Heart right ventricle (tissue), 16 donors: ENCODE measurements at regions not wholly inside any gene's neighbourhood (a gene's known extent, or its start where the extent isn't known, plus 50 kb on each side); places are given as distances from the start of the nearest gene placed in this dataset.

Experiments
- ATAC-seq, 8 donors: fragments of 200-7000 bp; cut with Tn5 transposase; one replicate each; pipeline ENCODE4 v1.9.1; 2020; ENCODE audit warnings: mild to moderate bottlenecking in 8 of 8, moderate library complexity in 8 of 8, moderate number of reproducible peaks in 1 of 8
- DNase-seq, 2 donors: peaks; one replicate each; pipeline ENCODE4 v3.0.0-alpha.2; 2020
- H3K27ac ChIP-seq, 10 donors: fragments of 200-600 bp; sonication (generic) in 2 of 10; one replicate each; pipeline versions ENCODE4 v1.5.0 to v1.8.0; 2020 to 2022; ENCODE audit warnings: mild to moderate bottlenecking in 3 of 10
- H3K27me3 ChIP-seq, 7 donors: fragments of 200-600 bp; one replicate each; pipeline ENCODE4 v1.8.0; 2021 to 2022; ENCODE audit warnings: mild to moderate bottlenecking in 2 of 7
- H3K36me3 ChIP-seq, 9 donors: fragments of 200-600 bp; sonication (generic) in 1 of 9; one replicate each; pipeline versions ENCODE4 v1.5.0 to v1.8.0; 2020 to 2022; ENCODE audit warnings: mild to moderate bottlenecking in 2 of 9
- H3K4me1 ChIP-seq, 9 donors: fragments of 200-600 bp; sonication (generic) in 1 of 9; one replicate each; pipeline versions ENCODE4 v1.5.0 to v1.8.0; 2020 to 2022; ENCODE audit warnings: mild to moderate bottlenecking in 4 of 9
- H3K4me3 ChIP-seq, 10 donors: fragments of 200-600 bp; sonication (generic) in 2 of 10; one replicate each; pipeline versions ENCODE4 v1.5.0 to v1.8.0; 2020 to 2022; ENCODE audit warnings: mild to moderate bottlenecking in 7 of 10, moderate library complexity in 2 of 10
- H3K9me3 ChIP-seq, 11 donors: fragments of 200-600 bp in 10 of 11; sonication (generic) in 2 of 11; one replicate each; pipeline versions ENCODE4 v1.5.0 to v1.8.0; 2013 to 2022; ENCODE audit warnings: mild to moderate bottlenecking in 2 of 11, control low read depth in 1 of 11, moderate library complexity in 1 of 11
- CTCF ChIP-seq, 9 donors: fragments of 200-600 bp; sonication (generic) in 2 of 9; IDR thresholded peaks; one replicate each; pipeline versions ENCODE4 v1.5.0 to v1.8.0; 2021 to 2022; ENCODE audit warnings: antibody characterized with exemption in 9 of 9, mild to moderate bottlenecking in 5 of 9, moderate library complexity in 1 of 9
- WGBS, 2 donors: extraction: QIAGEN DNeasy Blood & Tissue Kit; methylation state at CpG; one replicate each; pipeline ENCODE4 v1.1.7; 2013; ENCODE audit warnings: inconsistent platforms in 1 of 2; 5-methylcytosine and 5-hydroxymethylcytosine counted together
- intact Hi-C, 10 donors: fragments of 100-400 bp; cut with DNase I; formaldehyde crosslinking; loops; one replicate each; pipeline versions ENCODE4 v1.11.1 to v1.14.2; 2022
- donor health status: Arrhythmogenic right ventricular cardiomyopathy.
- donor health status: ischemic (EF 13 %, LVEDD 7.1; RV severe dilation, severe dysfunction).
- donor health status: healthy with polysubstance abuse.
- donor health status: DM: no; HTN: yes; CAD: no.
- donor health status: DM: no; HTN: no; CAD: no.
- donor health status: ischemic (EF 25% LVEDD 6.9; RV normal size, moderate dysfunction).
- donor health status: ischemic (EF 25% LVEDD 5.7; RV mildly dilated, moderate dysfunction).
- donor health status: healthy.
- donor health status: DM: yes; HTN: yes; CAD: no.
- donor health status: Ischemic cardiomyopathy.
- donor health status: ischemic (EF 35%, LVEDD 5.7; RV mildly dilated, moderate dysfunction).
- donor health status: nonischemic (EF 11% LVEDD 7.7; RV severe dilation, severe dysfunction).
- donor health status: DM: yes; HTN: yes; CAD: no.
- donor health status: PGD.
- donor health status: ischemic (EF 29% LVEDD 5.4; RV normal size, mild dysfunction).
- donor health status: nonischemic (EF 23%, LVEDD 6.1; RV moderate dilation, normal function).

- WGBS, 2 donors: 64 to 80% methylated on average over 2 of the region's 2 CpGs
- intact Hi-C loops: no loop called here
Observed at GRCh38 chr1:95520390-95520789, 286.4 kb downstream of the RWDD3 start.

GRCh38 chr1:95532335-95532734 lies 298.3 kb downstream of the RWDD3 start:
- no peak for TF ChIP-seq CTCF (IDR thresholded peaks at IDR 0.05)
- Histone ChIP-seq H3K9me3 (no peaks in the 10 kb centered on the region), H3K36me3 (no peaks in the 10 kb centered on the region), H3K27ac (no peak overlapping the region), H3K4me3 (no peak overlapping the region), H3K27me3 (no peaks in the 10 kb centered on the region), H3K4me1 (no peaks in the 10 kb centered on the region)
- intact Hi-C loops: no loop called here
- ATAC-seq: no peak
- no peak for DNase-seq
- 49 to 50% methylated on average over 1 of the region's 1 CpG for WGBS, 2 donors

More at GRCh38 chr1:95520390-95520789, 286.4 kb downstream of the RWDD3 start:
- Histone ChIP-seq H3K4me3 (no peak overlapping the region), H3K4me1 (no peaks in the 10 kb centered on the region), H3K27ac (no peak overlapping the region), H3K9me3 (peaks cover 0 to 49% (median 6%) of the 10 kb centered on the region in 11 donors), H3K36me3 (no peaks in the 10 kb centered on the region), H3K27me3 (no peaks in the 10 kb centered on the region)
- ATAC-seq (no peak), DNase-seq (no peak)
- TF ChIP-seq CTCF (IDR thresholded peaks at IDR 0.05): no peak

- intact Hi-C loops: no loop called here
- no peak for ATAC-seq
Observed at GRCh38 chr1:95534985-95535384, 301.0 kb downstream of the RWDD3 start.

DNA sequence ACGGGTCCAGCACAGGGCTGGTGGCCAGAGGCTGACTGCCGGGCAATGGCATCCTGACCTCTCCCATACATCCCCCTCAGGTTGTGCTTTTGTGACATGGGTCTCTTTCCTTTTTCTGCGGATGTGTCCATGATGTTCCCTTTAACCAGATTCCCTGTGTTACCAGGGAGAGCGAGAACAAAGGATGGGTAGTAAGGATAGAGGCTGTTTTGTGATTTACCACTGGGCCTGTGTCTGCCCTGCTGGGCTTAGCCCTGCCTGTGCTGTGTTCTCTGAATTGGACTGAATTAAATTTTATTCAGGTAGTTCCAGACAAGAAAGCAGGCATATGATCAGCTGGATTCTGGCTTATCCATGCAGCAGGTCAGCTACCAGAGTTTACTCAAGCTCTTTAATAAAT lies 301.6 kb downstream of the RWDD3 start:
- intact Hi-C loops: no loop called here
- H3K27me3 ChIP-seq: no peaks in the 10 kb centered on the region
- H3K4me1 ChIP-seq: no peaks in the 10 kb centered on the region
- WGBS, 2 donors: 84 to 95% methylated on average over 4 of the region's 4 CpGs
- no peaks in the 10 kb centered on the region for H3K36me3 ChIP-seq
- DNase-seq (no peak), ATAC-seq (no peak)
- no peak for TF ChIP-seq CTCF (IDR thresholded peaks at IDR 0.05)
- no peak overlapping the region for H3K4me3 ChIP-seq
- H3K27ac ChIP-seq: no peak overlapping the region
- peaks cover 0 to 6% (median 0%) of the 10 kb centered on the region in 11 donors for H3K9me3 ChIP-seq

More at GRCh38 chr1:95534985-95535384, 301.0 kb downstream of the RWDD3 start:
- Histone ChIP-seq H3K36me3 (no peaks in the 10 kb centered on the region), H3K27ac (no peak overlapping the region), H3K4me3 (no peak overlapping the region), H3K27me3 (no peaks in the 10 kb centered on the region), H3K9me3 (peaks cover 0 to 6% (median 0%) of the 10 kb centered on the region in 11 donors), H3K4me1 (no peaks in the 10 kb centered on the region)
- WGBS, 2 donors: 64 to 76% methylated on average over 5 of the region's 5 CpGs
- DNase-seq: no peak
- no peak for TF ChIP-seq CTCF (IDR thresholded peaks at IDR 0.05)
